Parathyroid adenoma (tissue), 2 donors: ENCODE measurements at regions not wholly inside any gene's neighbourhood (a gene's known extent, or its start where the extent isn't known, plus 50 kb on each side); places are given as distances from the start of the nearest gene placed in this dataset.
"Not testable (repeated sequence)": the region's sequence is repeated elsewhere in the genome, so short reads cannot be mapped to it uniquely, and the experiment has no call there.

Source experiments
- H2AFZ ChIP-seq: fragments of 300-600 bp; sonication (generic); one replicate; pipeline ENCODE4 v1.7.0; 2017; ENCODE audit warnings: antibody characterized with exemption, mild to moderate bottlenecking
- H3K27ac ChIP-seq: fragments of 300-600 bp; sonication (generic); one replicate; pipeline ENCODE4 v1.7.0; 2017
- H3K27me3 ChIP-seq: fragments of 300-600 bp; sonication (generic); one replicate; pipeline ENCODE4 v1.7.0; 2017; ENCODE audit warnings: low read length; ENCODE audit not compliant: control insufficient read depth, insufficient read depth
- H3K36me3 ChIP-seq: fragments of 300-600 bp; sonication (generic); one replicate; pipeline ENCODE4 v1.7.0; 2017; ENCODE audit warnings: low read length; ENCODE audit not compliant: control insufficient read depth, insufficient read depth
- H3K4me1 ChIP-seq: fragments of 300-600 bp; sonication (generic); one replicate; pipeline ENCODE4 v1.7.0; 2017; ENCODE audit warnings: control low read depth
- H3K4me2 ChIP-seq: fragments of 300-600 bp; sonication (generic); one replicate; pipeline ENCODE4 v1.7.0; 2017; ENCODE audit warnings: low read length
- H3K4me3 ChIP-seq: fragments of 300-600 bp; sonication (generic); one replicate; pipeline ENCODE4 v1.7.0; 2017; ENCODE audit warnings: low read depth, low read length
- H3K79me2 ChIP-seq: fragments of 300-600 bp; sonication (generic); one replicate; pipeline ENCODE4 v1.7.0; 2017; ENCODE audit warnings: control low read depth
- H3K9ac ChIP-seq: fragments of 300-600 bp; sonication (generic); one replicate; pipeline ENCODE4 v1.7.0; 2017; ENCODE audit warnings: mild to moderate bottlenecking
- H3K9me3 ChIP-seq: fragments of 300-600 bp; sonication (generic); one replicate; pipeline ENCODE4 v1.7.0; 2017; ENCODE audit warnings: low read length; ENCODE audit not compliant: control insufficient read depth
- TF ChIP-seq, protein P1 (sequence below): fragments of 300-600 bp; sonication (generic); IDR thresholded peaks from one replicate; pipeline ENCODE4 v1.7.0; 2017; ENCODE audit warnings: antibody characterized with exemption, mild to moderate bottlenecking
- donor health status: primary hyperparathyroidism.

DNA sequence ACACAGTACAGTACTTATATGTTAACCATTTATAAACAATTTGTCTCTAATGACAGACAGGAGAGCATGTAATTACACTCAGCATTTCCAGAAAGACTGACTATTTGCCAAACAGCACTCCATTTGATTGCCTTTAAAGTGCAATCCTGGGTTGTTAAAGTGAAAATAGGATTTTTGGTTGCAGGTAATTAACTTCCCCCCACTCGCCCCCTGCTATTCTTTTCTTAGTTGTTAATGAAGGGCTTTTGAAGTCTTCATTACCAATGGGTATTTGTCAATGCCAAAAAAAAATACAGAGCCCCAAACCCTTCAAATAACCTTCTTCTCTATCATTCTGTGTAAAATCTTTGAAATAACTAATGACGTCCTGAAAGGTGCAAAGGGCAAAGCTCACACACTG is 825.6 kb downstream of the STPG2 start:
- Histone ChIP-seq H3K4me2 (no peak overlapping the region), H3K27me3 (no peaks in the 10 kb centered on the region), H3K27ac (no peak overlapping the region), H3K9ac (no peak overlapping the region), H3K9me3 (no peaks in the 10 kb centered on the region), H3K4me3 (no peak overlapping the region), H3K4me1 (no peaks in the 10 kb centered on the region), H3K36me3 (no peaks in the 10 kb centered on the region), H3K79me2 (no peaks in the 10 kb centered on the region), H2AFZ (no peak overlapping the region)
- TF ChIP-seq, protein P1, sequence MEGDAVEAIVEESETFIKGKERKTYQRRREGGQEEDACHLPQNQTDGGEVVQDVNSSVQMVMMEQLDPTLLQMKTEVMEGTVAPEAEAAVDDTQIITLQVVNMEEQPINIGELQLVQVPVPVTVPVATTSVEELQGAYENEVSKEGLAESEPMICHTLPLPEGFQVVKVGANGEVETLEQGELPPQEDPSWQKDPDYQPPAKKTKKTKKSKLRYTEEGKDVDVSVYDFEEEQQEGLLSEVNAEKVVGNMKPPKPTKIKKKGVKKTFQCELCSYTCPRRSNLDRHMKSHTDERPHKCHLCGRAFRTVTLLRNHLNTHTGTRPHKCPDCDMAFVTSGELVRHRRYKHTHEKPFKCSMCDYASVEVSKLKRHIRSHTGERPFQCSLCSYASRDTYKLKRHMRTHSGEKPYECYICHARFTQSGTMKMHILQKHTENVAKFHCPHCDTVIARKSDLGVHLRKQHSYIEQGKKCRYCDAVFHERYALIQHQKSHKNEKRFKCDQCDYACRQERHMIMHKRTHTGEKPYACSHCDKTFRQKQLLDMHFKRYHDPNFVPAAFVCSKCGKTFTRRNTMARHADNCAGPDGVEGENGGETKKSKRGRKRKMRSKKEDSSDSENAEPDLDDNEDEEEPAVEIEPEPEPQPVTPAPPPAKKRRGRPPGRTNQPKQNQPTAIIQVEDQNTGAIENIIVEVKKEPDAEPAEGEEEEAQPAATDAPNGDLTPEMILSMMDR = no peak

DNA sequence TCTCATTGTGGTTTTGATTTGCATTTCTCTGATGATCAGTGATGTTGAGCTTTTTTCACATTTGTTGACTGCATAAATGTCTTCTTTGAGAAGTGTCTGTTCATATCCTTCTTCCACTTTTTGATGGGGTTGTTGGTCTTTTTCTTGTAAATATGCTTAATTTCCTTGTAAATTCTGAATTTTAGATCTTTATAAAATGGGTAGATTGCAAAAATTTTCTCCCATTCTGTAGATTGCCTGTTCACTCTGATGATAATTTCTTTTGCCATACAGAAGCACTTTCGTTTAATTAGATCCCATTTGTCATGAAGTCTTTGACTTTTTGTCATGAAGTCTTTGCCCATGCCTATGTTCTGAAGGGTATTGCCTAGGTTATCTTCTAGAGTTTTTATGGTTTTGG is 817.5 kb downstream of the STPG2 start:
- H3K27ac ChIP-seq, H3K4me1 ChIP-seq, H3K36me3 ChIP-seq, H3K9me3 ChIP-seq, H3K79me2 ChIP-seq, H3K9ac ChIP-seq, H2AFZ ChIP-seq, H3K4me3 ChIP-seq, H3K4me2 ChIP-seq, H3K27me3 ChIP-seq: not testable (repeated sequence)

DNA sequence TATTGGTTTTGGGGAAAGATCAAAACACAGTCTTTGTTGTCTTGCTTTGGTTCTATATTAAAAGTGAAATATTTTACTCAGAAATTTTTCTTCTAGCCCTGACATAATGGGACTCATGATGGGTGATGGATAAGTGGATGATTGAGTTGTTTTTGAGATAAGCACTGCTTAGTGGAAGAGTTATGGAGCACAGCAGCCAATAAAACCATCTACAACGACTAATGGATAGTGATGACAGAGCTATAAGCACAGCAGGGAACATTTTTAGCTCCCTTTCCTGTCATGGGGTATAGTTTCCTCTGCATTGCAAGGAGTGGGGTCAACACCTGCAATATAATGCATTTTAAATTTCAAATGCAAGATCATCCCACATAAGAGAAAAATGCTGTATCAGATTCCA is 812.4 kb downstream of the STPG2 start:
- H3K4me1 ChIP-seq = no peaks in the 10 kb centered on the region
- no peak overlapping the region for H3K4me2 ChIP-seq
- no peaks in the 10 kb centered on the region for H3K9me3 ChIP-seq
- TF ChIP-seq, protein P1 = no peak
- no peak overlapping the region for H3K27ac ChIP-seq
- H2AFZ ChIP-seq = no peak overlapping the region
- H3K4me3 ChIP-seq = no peak overlapping the region
- no peaks in the 10 kb centered on the region for H3K27me3 ChIP-seq
- no peak overlapping the region for H3K9ac ChIP-seq
- no peaks in the 10 kb centered on the region for H3K79me2 ChIP-seq
- no peaks in the 10 kb centered on the region for H3K36me3 ChIP-seq

DNA sequence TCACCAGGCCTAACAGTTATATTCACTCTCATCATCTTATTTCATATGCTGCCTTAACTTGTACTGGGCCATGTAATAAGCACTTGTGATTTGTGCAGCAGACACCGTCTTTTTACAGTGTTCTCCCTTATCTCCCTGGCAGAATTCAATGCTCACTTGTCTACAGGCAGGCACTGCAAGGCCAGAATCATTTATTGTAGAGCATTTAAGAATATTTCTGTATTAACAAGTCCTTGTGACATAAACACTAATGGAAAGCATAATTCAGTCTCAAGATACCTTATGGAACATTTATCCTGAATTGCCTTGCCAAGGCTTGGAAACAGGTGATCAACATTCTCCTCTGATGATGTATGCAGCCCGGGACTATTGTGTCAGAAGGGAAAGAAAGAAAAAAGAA is 808.9 kb downstream of the STPG2 start:
- no peaks in the 10 kb centered on the region for H3K27me3 ChIP-seq
- H3K36me3 ChIP-seq = no peaks in the 10 kb centered on the region
- H2AFZ ChIP-seq = no peak overlapping the region
- TF ChIP-seq, protein P1 = no peak
- no peak overlapping the region for H3K4me2 ChIP-seq
- no peak overlapping the region for H3K27ac ChIP-seq
- H3K4me1 ChIP-seq = no peaks in the 10 kb centered on the region
- no peaks in the 10 kb centered on the region for H3K79me2 ChIP-seq
- no peaks in the 10 kb centered on the region for H3K9me3 ChIP-seq
- H3K4me3 ChIP-seq = no peak overlapping the region
- H3K9ac ChIP-seq = no peak overlapping the region

DNA sequence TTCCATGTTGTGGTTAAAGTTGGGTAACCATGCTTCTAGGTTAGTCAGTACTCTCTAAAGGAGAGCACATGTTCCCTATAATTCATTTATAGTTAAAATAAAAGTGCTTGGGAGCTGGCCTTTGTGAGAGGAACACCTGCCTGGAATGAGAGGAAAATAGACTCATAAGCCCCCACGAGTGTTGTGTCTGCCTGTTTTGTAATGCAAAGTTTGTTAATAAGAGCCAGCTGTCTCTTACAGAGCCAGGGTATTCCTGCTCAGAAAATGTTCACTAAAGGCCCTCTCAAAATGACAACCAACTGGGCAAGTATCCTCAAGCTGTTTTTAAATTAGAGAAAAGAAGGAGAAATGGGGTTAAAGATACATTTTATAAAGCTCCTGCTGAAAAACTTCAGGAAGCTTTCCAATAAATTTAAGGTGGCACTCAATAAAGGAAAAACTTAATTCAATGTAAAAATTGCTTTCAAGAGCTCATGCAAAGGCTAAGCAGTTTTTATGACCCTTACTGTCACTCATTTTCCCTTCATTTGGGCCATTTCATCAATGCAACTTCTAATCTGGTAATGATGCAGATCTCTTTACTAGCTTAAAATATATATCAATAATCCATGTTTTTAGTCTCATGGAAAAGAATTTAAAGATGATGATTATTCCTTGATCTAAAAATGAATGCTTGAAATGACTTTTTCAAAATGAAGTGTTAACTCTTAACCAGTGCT is 793.6 kb downstream of the STPG2 start:
- Histone ChIP-seq H3K36me3 (no peaks in the 10 kb centered on the region), H3K4me1 (no peaks in the 10 kb centered on the region)

More for the DNA sequence above, 793.6 kb downstream of the STPG2 start:
- no peak overlapping the region for H3K9ac ChIP-seq
- no peak overlapping the region for H2AFZ ChIP-seq
- H3K27ac ChIP-seq = no peak overlapping the region
- TF ChIP-seq, protein P1 = no peak
- no peaks in the 10 kb centered on the region for H3K79me2 ChIP-seq
- H3K4me3 ChIP-seq = no peak overlapping the region
- no peaks in the 10 kb centered on the region for H3K9me3 ChIP-seq
- no peaks in the 10 kb centered on the region for H3K27me3 ChIP-seq
- no peak overlapping the region for H3K4me2 ChIP-seq
